ENCODE measurements at regions not wholly inside any gene's neighbourhood (a gene's known extent, or its start where the extent isn't known, plus 50 kb on each side); places are given as distances from the start of the nearest gene placed in this dataset.

GRCh38 chr1:90193116-90193515 lies 198.2 kb downstream of the ZNF326 start:
- ATAC-seq (ENCODE audit: insufficient read depth, low read depth) (no peak), DNase-seq (no peak)
- Histone ChIP-seq H3K9ac (ENCODE audit: low read depth, low read length) (no peak overlapping the region), H2AFZ (ENCODE audit: low read depth, low read length) (no peak overlapping the region), H3K4me3 (ENCODE audit: low read depth in 1 of 2, low read length in 2 of 2) (no peak overlapping the region), H3K4me1 (ENCODE audit: insufficient read depth, low read length) (no peaks in the 10 kb centered on the region), H3K27me3 (ENCODE audit: insufficient read depth, low read length, poor library complexity) (no peaks in the 10 kb centered on the region), H3K79me2 (ENCODE audit: insufficient read depth, low read length) (no peaks in the 10 kb centered on the region), H3K9me3 (ENCODE audit: insufficient read depth, low read length, severe bottlenecking) (no peaks in the 10 kb centered on the region), H3K4me2 (ENCODE audit: insufficient read depth, low read length) (no peak overlapping the region), H3K36me3 (ENCODE audit: insufficient read depth, low read length) (no peaks in the 10 kb centered on the region), H3K27ac (ENCODE audit: low read length) (no peak overlapping the region), H4K20me1 (ENCODE audit: insufficient read depth, low read length) (no peaks in the 10 kb centered on the region)
- TF ChIP-seq CTCF (IDR thresholded peaks at IDR 0.05; ENCODE audit: borderline replicate concordance, extremely low read depth, low read length, poor library complexity, severe bottlenecking): no peak
- no peak for TF ChIP-seq EZH2 (IDR thresholded peaks at IDR 0.05; ENCODE audit: borderline replicate concordance, low read depth, low read length, severe bottlenecking)

- Histone ChIP-seq H2AFZ (ENCODE audit: low read depth, low read length) (no peak overlapping the region), H3K4me2 (ENCODE audit: insufficient read depth, low read length) (no peak overlapping the region), H3K79me2 (ENCODE audit: insufficient read depth, low read length) (no peaks in the 10 kb centered on the region), H3K4me3 (ENCODE audit: low read depth in 1 of 2, low read length in 2 of 2) (no peak overlapping the region), H3K27me3 (ENCODE audit: insufficient read depth, low read length, poor library complexity) (no peaks in the 10 kb centered on the region), H3K4me1 (ENCODE audit: insufficient read depth, low read length) (no peaks in the 10 kb centered on the region), H3K27ac (ENCODE audit: low read length) (no peak overlapping the region), H3K9ac (ENCODE audit: low read depth, low read length) (no peak overlapping the region), H3K9me3 (ENCODE audit: insufficient read depth, low read length, severe bottlenecking) (no peaks in the 10 kb centered on the region), H4K20me1 (ENCODE audit: insufficient read depth, low read length) (no peaks in the 10 kb centered on the region), H3K36me3 (ENCODE audit: insufficient read depth, low read length) (no peaks in the 10 kb centered on the region)
- no peak for DNase-seq
- TF ChIP-seq EZH2 (IDR thresholded peaks at IDR 0.05; ENCODE audit: borderline replicate concordance, low read depth, low read length, severe bottlenecking) (no peak), CTCF (IDR thresholded peaks at IDR 0.05; ENCODE audit: borderline replicate concordance, extremely low read depth, low read length, poor library complexity, severe bottlenecking) (no peak)
- ATAC-seq (ENCODE audit: insufficient read depth, low read depth): no peak
Observed at GRCh38 chr1:90192408-90192807, 197.5 kb downstream of the ZNF326 start.

- H3K27me3 ChIP-seq (ENCODE audit: insufficient read depth, low read length, poor library complexity): no peaks in the 10 kb centered on the region
- TF ChIP-seq CTCF (IDR thresholded peaks at IDR 0.05; ENCODE audit: borderline replicate concordance, extremely low read depth, low read length, poor library complexity, severe bottlenecking): no peak
- no peak for TF ChIP-seq EZH2 (IDR thresholded peaks at IDR 0.05; ENCODE audit: borderline replicate concordance, low read depth, low read length, severe bottlenecking)
- H3K27ac ChIP-seq (ENCODE audit: low read length): no peak overlapping the region
- no peak for ATAC-seq (ENCODE audit: insufficient read depth, low read depth)
- no peaks in the 10 kb centered on the region for H3K9me3 ChIP-seq (ENCODE audit: insufficient read depth, low read length, severe bottlenecking)
- no peak for DNase-seq
- no peaks in the 10 kb centered on the region for H3K4me1 ChIP-seq (ENCODE audit: insufficient read depth, low read length)
- no peaks in the 10 kb centered on the region for H4K20me1 ChIP-seq (ENCODE audit: insufficient read depth, low read length)
- H3K36me3 ChIP-seq (ENCODE audit: insufficient read depth, low read length): no peaks in the 10 kb centered on the region
- H2AFZ ChIP-seq (ENCODE audit: low read depth, low read length): no peak overlapping the region
- H3K9ac ChIP-seq (ENCODE audit: low read depth, low read length): no peak overlapping the region
- no peaks in the 10 kb centered on the region for H3K79me2 ChIP-seq (ENCODE audit: insufficient read depth, low read length)
- H3K4me3 ChIP-seq (ENCODE audit: low read depth in 1 of 2, low read length in 2 of 2): no peak overlapping the region
- H3K4me2 ChIP-seq (ENCODE audit: insufficient read depth, low read length): no peak overlapping the region
Observed at GRCh38 chr1:90190523-90190922, 195.6 kb downstream of the ZNF326 start.

- Histone ChIP-seq H3K4me3 (ENCODE audit: low read depth in 1 of 2, low read length in 2 of 2) (no peak overlapping the region), H2AFZ (ENCODE audit: low read depth, low read length) (no peak overlapping the region; the same call in 1 of the 2 replicates), H3K27ac (ENCODE audit: low read length) (no peak overlapping the region), H3K79me2 (ENCODE audit: insufficient read depth, low read length) (no peaks in the 10 kb centered on the region), H3K27me3 (ENCODE audit: insufficient read depth, low read length, poor library complexity) (no peaks in the 10 kb centered on the region), H3K4me2 (ENCODE audit: insufficient read depth, low read length) (no peak overlapping the region), H4K20me1 (ENCODE audit: insufficient read depth, low read length) (no peaks in the 10 kb centered on the region), H3K4me1 (ENCODE audit: insufficient read depth, low read length) (no peaks in the 10 kb centered on the region), H3K9ac (ENCODE audit: low read depth, low read length) (no peak overlapping the region), H3K9me3 (ENCODE audit: insufficient read depth, low read length, severe bottlenecking) (no peaks in the 10 kb centered on the region), H3K36me3 (ENCODE audit: insufficient read depth, low read length) (no peaks in the 10 kb centered on the region)
- DNase-seq (no peak), ATAC-seq (ENCODE audit: insufficient read depth, low read depth) (no peak)
- no peak for TF ChIP-seq CTCF (IDR thresholded peaks at IDR 0.05; ENCODE audit: borderline replicate concordance, extremely low read depth, low read length, poor library complexity, severe bottlenecking)
- no peak for TF ChIP-seq EZH2 (IDR thresholded peaks at IDR 0.05; ENCODE audit: borderline replicate concordance, low read depth, low read length, severe bottlenecking)
Observed at GRCh38 chr1:90189889-90190288, 195.0 kb downstream of the ZNF326 start.

All from DND-41 (cell line).